ENCODE measurements at regions not wholly inside any gene's neighbourhood (a gene's known extent, or its start where the extent isn't known, plus 50 kb on each side); places are given as distances from the start of the nearest gene placed in this dataset.

GRCh38 chr22:49302530-49302929 is 525.1 kb downstream of the BRD1 start:
- intact Hi-C loops (cut with micrococcal nuclease; ENCODE audit: unreplicated experiment), result no loop called here
- CTCF ChIA-PET (ENCODE audit: low intra/inter-chr PET ratio, low total read pairs), result no interaction called here
- 36% methylated on average over 23 of the region's 31 CpGs for WGBS (ENCODE audit: low lambda C conversion rate)

DNA sequence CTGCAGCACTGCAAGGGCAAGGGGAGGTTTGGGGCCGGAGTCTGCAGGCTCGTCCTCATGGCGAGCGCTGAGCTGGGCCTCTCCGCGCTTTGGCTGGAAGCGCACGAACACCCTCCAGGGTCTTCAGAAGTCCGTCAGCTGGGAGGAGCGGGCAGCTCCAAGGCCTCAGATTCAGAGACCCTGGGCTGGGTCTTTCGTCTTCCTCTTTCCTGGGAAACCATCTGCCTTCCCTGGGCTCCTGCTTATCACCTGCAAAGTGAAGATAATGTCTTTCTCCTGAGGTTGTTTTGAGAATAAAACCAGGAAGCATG is 525.6 kb downstream of the BRD1 start:
- CTCF ChIA-PET (ENCODE audit: low intra/inter-chr PET ratio, low total read pairs), result no interaction called here
- H3K36me3 ChIP-seq (replicated peaks in 1 of 2; ENCODE audit: control insufficient read depth in 1 of 2, insufficient read depth in 2 of 2, low read length in 2 of 2), result no peaks in the 10 kb centered on the region
- H3K4me2 ChIP-seq (ENCODE audit: low read depth, low read length), result no peak overlapping the region
- no peak overlapping the region for H2AFZ ChIP-seq (ENCODE audit: low read length)
- no TSS peak for BruUV-seq (replicated peaks)
- in situ Hi-C loops (cut with HindIII; ENCODE audit: extremely low pct_ligation_motif_present, low pct_unique_long_range_greater_than_20kb), result loop anchor here (10.0 to 25.0 kb wide), 2 partner anchors 357 to 740 kb away; no protein-coding TSS in a partner anchor
- H3K79me2 ChIP-seq (ENCODE audit: insufficient read depth, low read length), result no peaks in the 10 kb centered on the region
- H4K20me1 ChIP-seq (ENCODE audit: insufficient read depth, low read length), result no peaks in the 10 kb centered on the region
- intact Hi-C loops (cut with micrococcal nuclease; ENCODE audit: unreplicated experiment), result no loop called here
- no peak for FAIRE-seq
- POLR2A ChIA-PET, result no interaction called here
- H3K27me3 ChIP-seq (ENCODE audit: control insufficient read depth in 1 of 2, insufficient read depth in 2 of 2, low read length in 2 of 2), result peaks cover 18 to 74% of the 10 kb centered on the region in 2 experiments; a peak in 4 of 5 replicates
- WGBS (ENCODE audit: low lambda C conversion rate), result 80% methylated on average over 1 of the region's 11 CpGs
- H3K9ac ChIP-seq (ENCODE audit: insufficient read depth, low read depth, low read length), result no peak overlapping the region
- H3K4me1 ChIP-seq (ENCODE audit: insufficient read depth, low read length), result no peaks in the 10 kb centered on the region
- no peak for DNase-seq (ENCODE audit: low spot score)
- TF ChIP-seq, protein P1, sequence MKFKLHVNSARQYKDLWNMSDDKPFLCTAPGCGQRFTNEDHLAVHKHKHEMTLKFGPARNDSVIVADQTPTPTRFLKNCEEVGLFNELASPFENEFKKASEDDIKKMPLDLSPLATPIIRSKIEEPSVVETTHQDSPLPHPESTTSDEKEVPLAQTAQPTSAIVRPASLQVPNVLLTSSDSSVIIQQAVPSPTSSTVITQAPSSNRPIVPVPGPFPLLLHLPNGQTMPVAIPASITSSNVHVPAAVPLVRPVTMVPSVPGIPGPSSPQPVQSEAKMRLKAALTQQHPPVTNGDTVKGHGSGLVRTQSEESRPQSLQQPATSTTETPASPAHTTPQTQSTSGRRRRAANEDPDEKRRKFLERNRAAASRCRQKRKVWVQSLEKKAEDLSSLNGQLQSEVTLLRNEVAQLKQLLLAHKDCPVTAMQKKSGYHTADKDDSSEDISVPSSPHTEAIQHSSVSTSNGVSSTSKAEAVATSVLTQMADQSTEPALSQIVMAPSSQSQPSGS (CRISPR knock-in tag; IDR thresholded peaks at IDR 0.05), result no peak
- TF ChIP-seq SP4 (CRISPR knock-in tag; IDR thresholded peaks at IDR 0.05), result no peak
- no peak for TF ChIP-seq ARNT (IDR thresholded peaks at IDR 0.05)
- TF ChIP-seq PCBP1 (IDR thresholded peaks at IDR 0.05; ENCODE audit: borderline replicate concordance, low read depth, low read length), result no peak
- no peak for TF ChIP-seq ZNF776 (CRISPR knock-in tag; IDR thresholded peaks at IDR 0.05)
- no peak overlapping the region for H3K27ac ChIP-seq (ENCODE audit: extremely low read length, insufficient read depth, low read length)
- H3K4me3 ChIP-seq (replicated peaks in 1 of 3; ENCODE audit: insufficient read depth in 1 of 3, low read depth in 2 of 3, low read length in 3 of 3), result no peak overlapping the region
- no peaks in the 10 kb centered on the region for H3K9me3 ChIP-seq (ENCODE audit: low read length)
- no peak for ATAC-seq

More at GRCh38 chr22:49302530-49302929, 525.1 kb downstream of the BRD1 start:
- Histone ChIP-seq H3K27ac (ENCODE audit: extremely low read length, insufficient read depth, low read length) (no peak overlapping the region), H3K79me2 (ENCODE audit: insufficient read depth, low read length) (no peaks in the 10 kb centered on the region), H3K27me3 (ENCODE audit: control insufficient read depth in 1 of 2, insufficient read depth in 2 of 2, low read length in 2 of 2) (peaks cover 16 to 74% of the 10 kb centered on the region in 2 experiments; a peak in 4 of 5 replicates), H3K36me3 (replicated peaks in 1 of 2; ENCODE audit: control insufficient read depth in 1 of 2, insufficient read depth in 2 of 2, low read length in 2 of 2) (no peaks in the 10 kb centered on the region), H2AFZ (ENCODE audit: low read length) (no peak overlapping the region), H3K4me2 (ENCODE audit: low read depth, low read length) (no peak overlapping the region), H4K20me1 (ENCODE audit: insufficient read depth, low read length) (no peaks in the 10 kb centered on the region), H3K4me3 (replicated peaks in 1 of 3; ENCODE audit: insufficient read depth in 1 of 3, low read depth in 2 of 3, low read length in 3 of 3) (no peak overlapping the region), H3K9ac (ENCODE audit: insufficient read depth, low read depth, low read length) (no peak overlapping the region), H3K9me3 (ENCODE audit: low read length) (no peaks in the 10 kb centered on the region), H3K4me1 (ENCODE audit: insufficient read depth, low read length) (no peaks in the 10 kb centered on the region)
- DNase-seq (ENCODE audit: low spot score) (no peak), FAIRE-seq (no peak), ATAC-seq (no peak)
- BruUV-seq (replicated peaks), result no TSS peak
- in situ Hi-C loops (cut with HindIII; ENCODE audit: extremely low pct_ligation_motif_present, low pct_unique_long_range_greater_than_20kb), result loop anchor here (10.0 to 25.0 kb wide), 2 partner anchors 358 to 740 kb away; no protein-coding TSS in a partner anchor
- POLR2A ChIA-PET, result no interaction called here
- TF ChIP-seq MNT (IDR thresholded peaks at IDR 0.05), result peak; percentile 88
- TF ChIP-seq FOXK1 (CRISPR knock-in tag; IDR thresholded peaks at IDR 0.05; ENCODE audit: borderline replicate concordance, low read depth), result no peak
- no peak for TF ChIP-seq TGIF2 (CRISPR knock-in tag; IDR thresholded peaks at IDR 0.05)

Data from HepG2 (cell line).